ENCODE measurements at regions not wholly inside any gene's neighbourhood (a gene's known extent, or its start where the extent isn't known, plus 50 kb on each side); places are given as distances from the start of the nearest gene placed in this dataset.

GRCh38 chr12:39186744-39187143, 256.2 kb downstream of the KIF21A start:
- Histone ChIP-seq H3K4me3 (ENCODE audit: low read depth, low read length) (no peak overlapping the region), H3K27ac (ENCODE audit: low read depth, low read length) (no peak overlapping the region), H2AFZ (ENCODE audit: low read length, unreplicated experiment) (no peak overlapping the region)

GRCh38 chr12:39178837-39179236, 264.1 kb downstream of the KIF21A start:
- H3K79me2 ChIP-seq (ENCODE audit: control insufficient read depth, insufficient read depth, low read length, unreplicated experiment), result no peaks in the 10 kb centered on the region
- no peak overlapping the region for H3K27ac ChIP-seq (ENCODE audit: low read depth, low read length)
- H3K27me3 ChIP-seq (ENCODE audit: insufficient read depth, low read length), result 0 out of 2 replicates have a peak, but pooled peaks cover 13% of the 10 kb centered on the region
- H2AFZ ChIP-seq (ENCODE audit: low read length, unreplicated experiment), result no peak overlapping the region
- H3K36me3 ChIP-seq (ENCODE audit: insufficient read depth, low read length), result no peaks in the 10 kb centered on the region
- H3K4me3 ChIP-seq (ENCODE audit: low read depth, low read length), result no peak overlapping the region
- H3K4me1 ChIP-seq (ENCODE audit: control insufficient read depth, insufficient read depth, low read length, unreplicated experiment), result no peaks in the 10 kb centered on the region

More at GRCh38 chr12:39186744-39187143, 256.2 kb downstream of the KIF21A start:
- Histone ChIP-seq H3K79me2 (ENCODE audit: control insufficient read depth, insufficient read depth, low read length, unreplicated experiment) (no peaks in the 10 kb centered on the region), H3K4me1 (ENCODE audit: control insufficient read depth, insufficient read depth, low read length, unreplicated experiment) (no peaks in the 10 kb centered on the region), H3K36me3 (ENCODE audit: insufficient read depth, low read length) (no peaks in the 10 kb centered on the region), H3K27me3 (ENCODE audit: insufficient read depth, low read length) (peaks cover 4% of the 10 kb centered on the region; the same call in 1 of the 2 replicates)

- Histone ChIP-seq H3K79me2 (ENCODE audit: control insufficient read depth, insufficient read depth, low read length, unreplicated experiment) (no peaks in the 10 kb centered on the region), H3K36me3 (ENCODE audit: insufficient read depth, low read length) (no peaks in the 10 kb centered on the region), H2AFZ (ENCODE audit: low read length, unreplicated experiment) (no peak overlapping the region), H3K27ac (ENCODE audit: low read depth, low read length) (no peak overlapping the region), H3K4me3 (ENCODE audit: low read depth, low read length) (no peak overlapping the region), H3K4me1 (ENCODE audit: control insufficient read depth, insufficient read depth, low read length, unreplicated experiment) (no peaks in the 10 kb centered on the region), H3K27me3 (ENCODE audit: insufficient read depth, low read length) (peaks cover 23% of the 10 kb centered on the region; the same call in 1 of the 2 replicates)
Observed at GRCh38 chr12:39176356-39176755, 266.6 kb downstream of the KIF21A start.

GRCh38 chr12:39173726-39174125, 268.3 kb upstream of the CPNE8 start:
- no peaks in the 10 kb centered on the region for H3K4me1 ChIP-seq (ENCODE audit: control insufficient read depth, insufficient read depth, low read length, unreplicated experiment)
- H3K27me3 ChIP-seq (ENCODE audit: insufficient read depth, low read length), result peaks cover 24% of the 10 kb centered on the region; the same call in 1 of the 2 replicates
- no peak overlapping the region for H3K4me3 ChIP-seq (ENCODE audit: low read depth, low read length)
- H2AFZ ChIP-seq (ENCODE audit: low read length, unreplicated experiment), result no peak overlapping the region
- H3K36me3 ChIP-seq (ENCODE audit: insufficient read depth, low read length), result no peaks in the 10 kb centered on the region
- no peaks in the 10 kb centered on the region for H3K79me2 ChIP-seq (ENCODE audit: control insufficient read depth, insufficient read depth, low read length, unreplicated experiment)
- no peak overlapping the region for H3K27ac ChIP-seq (ENCODE audit: low read depth, low read length)

GRCh38 chr12:39165338-39165737, 259.9 kb upstream of the CPNE8 start:
- Histone ChIP-seq H3K36me3 (ENCODE audit: insufficient read depth, low read length) (no peaks in the 10 kb centered on the region), H3K4me1 (ENCODE audit: control insufficient read depth, insufficient read depth, low read length, unreplicated experiment) (no peaks in the 10 kb centered on the region), H2AFZ (ENCODE audit: low read length, unreplicated experiment) (no peak overlapping the region), H3K27ac (ENCODE audit: low read depth, low read length) (no peak overlapping the region), H3K27me3 (ENCODE audit: insufficient read depth, low read length) (0 out of 2 replicates have a peak, but pooled peaks cover 5% of the 10 kb centered on the region), H3K79me2 (ENCODE audit: control insufficient read depth, insufficient read depth, low read length, unreplicated experiment) (no peaks in the 10 kb centered on the region), H3K4me3 (ENCODE audit: low read depth, low read length) (no peak overlapping the region)

GRCh38 chr12:39161465-39162085, 256.2 kb upstream of the CPNE8 start:
- H2AFZ ChIP-seq (ENCODE audit: low read length, unreplicated experiment), result no peak overlapping the region
- H3K27ac ChIP-seq (ENCODE audit: low read depth, low read length), result no peak overlapping the region
- no peaks in the 10 kb centered on the region for H3K79me2 ChIP-seq (ENCODE audit: control insufficient read depth, insufficient read depth, low read length, unreplicated experiment)

GRCh38 chr12:39157696-39158342, 252.4 kb upstream of the CPNE8 start:
- Histone ChIP-seq H3K4me1 (ENCODE audit: control insufficient read depth, insufficient read depth, low read length, unreplicated experiment) (no peaks in the 10 kb centered on the region), H3K4me3 (ENCODE audit: low read depth, low read length) (no peak overlapping the region), H3K27me3 (ENCODE audit: insufficient read depth, low read length) (0 out of 2 replicates have a peak, but pooled peaks cover 5% of the 10 kb centered on the region), H3K27ac (ENCODE audit: low read depth, low read length) (no peak overlapping the region), H2AFZ (ENCODE audit: low read length, unreplicated experiment) (no peak overlapping the region), H3K79me2 (ENCODE audit: control insufficient read depth, insufficient read depth, low read length, unreplicated experiment) (no peaks in the 10 kb centered on the region), H3K36me3 (ENCODE audit: insufficient read depth, low read length) (no peaks in the 10 kb centered on the region)

More at GRCh38 chr12:39161465-39162085, 256.2 kb upstream of the CPNE8 start:
- Histone ChIP-seq H3K27me3 (ENCODE audit: insufficient read depth, low read length) (0 out of 2 replicates have a peak, but pooled peaks cover 5% of the 10 kb centered on the region), H3K4me3 (ENCODE audit: low read depth, low read length) (no peak overlapping the region), H3K36me3 (ENCODE audit: insufficient read depth, low read length) (no peaks in the 10 kb centered on the region), H3K4me1 (ENCODE audit: control insufficient read depth, insufficient read depth, low read length, unreplicated experiment) (no peaks in the 10 kb centered on the region)

GRCh38 chr12:39145175-39145999, 240.0 kb upstream of the CPNE8 start:
- Histone ChIP-seq H3K36me3 (ENCODE audit: insufficient read depth, low read length) (no peaks in the 10 kb centered on the region), H3K27ac (ENCODE audit: low read depth, low read length) (no peak overlapping the region), H3K79me2 (ENCODE audit: control insufficient read depth, insufficient read depth, low read length, unreplicated experiment) (no peaks in the 10 kb centered on the region), H3K4me1 (ENCODE audit: control insufficient read depth, insufficient read depth, low read length, unreplicated experiment) (no peaks in the 10 kb centered on the region), H2AFZ (ENCODE audit: low read length, unreplicated experiment) (peak overlapping the region; percentile 18), H3K4me3 (ENCODE audit: low read depth, low read length) (peak overlapping the region; percentile 64), H3K27me3 (ENCODE audit: insufficient read depth, low read length) (peaks cover 52% of the 10 kb centered on the region)

GRCh38 chr12:39144613-39145061, 239.2 kb upstream of the CPNE8 start:
- Histone ChIP-seq H2AFZ (ENCODE audit: low read length, unreplicated experiment) (peak overlapping the region; percentile 18), H3K79me2 (ENCODE audit: control insufficient read depth, insufficient read depth, low read length, unreplicated experiment) (no peaks in the 10 kb centered on the region), H3K4me1 (ENCODE audit: control insufficient read depth, insufficient read depth, low read length, unreplicated experiment) (no peaks in the 10 kb centered on the region), H3K4me3 (ENCODE audit: low read depth, low read length) (peak overlapping the region; percentile 64), H3K27ac (ENCODE audit: low read depth, low read length) (no peak overlapping the region), H3K36me3 (ENCODE audit: insufficient read depth, low read length) (no peaks in the 10 kb centered on the region), H3K27me3 (ENCODE audit: insufficient read depth, low read length) (peaks cover 56% of the 10 kb centered on the region)

GRCh38 chr12:39138268-39138667, 232.9 kb upstream of the CPNE8 start:
- Histone ChIP-seq H3K79me2 (ENCODE audit: control insufficient read depth, insufficient read depth, low read length, unreplicated experiment) (no peaks in the 10 kb centered on the region), H2AFZ (ENCODE audit: low read length, unreplicated experiment) (no peak overlapping the region), H3K27ac (ENCODE audit: low read depth, low read length) (no peak overlapping the region), H3K4me3 (ENCODE audit: low read depth, low read length) (no peak overlapping the region), H3K4me1 (ENCODE audit: control insufficient read depth, insufficient read depth, low read length, unreplicated experiment) (no peaks in the 10 kb centered on the region), H3K27me3 (ENCODE audit: insufficient read depth, low read length) (peaks cover 40% of the 10 kb centered on the region), H3K36me3 (ENCODE audit: insufficient read depth, low read length) (no peaks in the 10 kb centered on the region)
